Amniotic epithelial cell (primary cell): ENCODE measurements at regions not wholly inside any gene's neighbourhood (a gene's known extent, or its start where the extent isn't known, plus 50 kb on each side); places are given as distances from the start of the nearest gene placed in this dataset.
"Not testable (repeated sequence)": the region's sequence is repeated elsewhere in the genome, so short reads cannot be mapped to it uniquely, and the experiment has no call there.

Experiments used
- DNase-seq: peaks from one replicate; pipeline ENCODE4 v3.0.0-alpha.2; 2010; ENCODE audit warnings: low read depth

GRCh38 chr4:134501488-134501887 is 299.9 kb upstream of the PABPC4L start:
- DNase-seq: not testable (repeated sequence)

GRCh38 chr4:134499074-134499473 is 297.5 kb upstream of the PABPC4L start:
- no peak for DNase-seq

- DNase-seq: no peak
Measured at GRCh38 chr4:134490863-134491262, 289.3 kb upstream of the PABPC4L start.

- DNase-seq: not testable (repeated sequence)
Measured at GRCh38 chr4:134483514-134483913, 281.9 kb upstream of the PABPC4L start.

- peak; percentile 33 for DNase-seq
Measured at GRCh38 chr4:134471569-134471968, 270.0 kb upstream of the PABPC4L start.

- peak; percentile 34 for DNase-seq
Measured at GRCh38 chr4:134470544-134470943, 269.0 kb upstream of the PABPC4L start.

GRCh38 chr4:134465417-134465816 is 263.8 kb upstream of the PABPC4L start:
- DNase-seq: peak; percentile 7

GRCh38 chr4:134463771-134464170 is 262.2 kb upstream of the PABPC4L start:
- no peak for DNase-seq

GRCh38 chr4:134426821-134427220 is 225.2 kb upstream of the PABPC4L start:
- no peak for DNase-seq

- DNase-seq: no peak
Measured at GRCh38 chr4:134425756-134426155, 224.2 kb upstream of the PABPC4L start.

- DNase-seq: no peak
Measured at GRCh38 chr4:134422776-134423175, 221.2 kb upstream of the PABPC4L start.

- DNase-seq: no peak
Measured at GRCh38 chr4:134421734-134422133, 220.1 kb upstream of the PABPC4L start.

GRCh38 chr4:134408897-134409296 is 207.3 kb upstream of the PABPC4L start:
- peak; percentile 34 for DNase-seq

GRCh38 chr4:134401798-134402197 is 200.2 kb upstream of the PABPC4L start:
- DNase-seq: no peak

GRCh38 chr4:134393592-134393991 is 192.0 kb upstream of the PABPC4L start:
- no peak for DNase-seq

GRCh38 chr4:134390319-134390718 is 188.7 kb upstream of the PABPC4L start:
- no peak for DNase-seq

- no peak for DNase-seq
Measured at GRCh38 chr4:134388351-134388750, 186.8 kb upstream of the PABPC4L start.

GRCh38 chr4:134382478-134383227 is 181.1 kb upstream of the PABPC4L start:
- DNase-seq: no peak

- DNase-seq: no peak
Measured at GRCh38 chr4:134375775-134376174, 174.2 kb upstream of the PABPC4L start.

- peak; percentile 5 for DNase-seq
Measured at GRCh38 chr4:134365852-134366251, 164.3 kb upstream of the PABPC4L start.

- DNase-seq: no peak
Measured at GRCh38 chr4:134364928-134365327, 163.3 kb upstream of the PABPC4L start.

GRCh38 chr4:134345244-134345643 is 143.7 kb upstream of the PABPC4L start:
- DNase-seq: peak; percentile 6

GRCh38 chr4:134343656-134344055 is 142.1 kb upstream of the PABPC4L start:
- no peak for DNase-seq

- DNase-seq: peak; percentile 4
Measured at GRCh38 chr4:134343081-134343480, 141.5 kb upstream of the PABPC4L start.
